ENCODE measurements at regions not wholly inside any gene's neighbourhood (a gene's known extent, or its start where the extent isn't known, plus 50 kb on each side); places are given as distances from the start of the nearest gene placed in this dataset.
"Not testable (repeated sequence)": the region's sequence is repeated elsewhere in the genome, so short reads cannot be mapped to it uniquely, and the experiment has no call there.

GRCh38 chr17:65324611-65325342 is 187.6 kb downstream of the RGS9 start:
- FAIRE-seq: no peak
- DNase-seq (ENCODE audit: extremely low spot score, insufficient read length, low read depth): no peak

GRCh38 chr17:65323049-65323448 is 185.9 kb downstream of the RGS9 start:
- DNase-seq (ENCODE audit: extremely low spot score, insufficient read length, low read depth) (no peak), FAIRE-seq (no peak)

DNA sequence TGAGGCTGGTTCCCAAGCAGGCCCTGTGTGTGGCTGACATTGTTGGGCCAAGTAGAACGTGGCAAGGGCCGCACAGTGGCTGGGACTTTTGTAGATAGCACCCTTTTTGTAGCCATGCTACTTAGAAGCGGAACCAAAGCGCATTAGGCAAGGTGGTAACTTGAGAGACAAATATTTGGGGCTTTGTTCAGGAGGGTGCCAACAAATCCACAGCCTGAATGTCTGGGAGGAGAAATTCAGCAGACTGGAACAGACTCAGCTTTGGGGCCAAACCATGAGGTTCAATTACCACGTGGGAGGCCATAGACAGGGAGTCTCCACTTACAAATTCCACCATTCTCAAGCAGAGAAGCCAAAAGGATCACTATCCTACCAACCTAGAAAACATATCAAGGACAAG is 183.7 kb downstream of the RGS9 start:
- DNase-seq (ENCODE audit: extremely low spot score, insufficient read length, low read depth) (no peak), FAIRE-seq (no peak)

DNA sequence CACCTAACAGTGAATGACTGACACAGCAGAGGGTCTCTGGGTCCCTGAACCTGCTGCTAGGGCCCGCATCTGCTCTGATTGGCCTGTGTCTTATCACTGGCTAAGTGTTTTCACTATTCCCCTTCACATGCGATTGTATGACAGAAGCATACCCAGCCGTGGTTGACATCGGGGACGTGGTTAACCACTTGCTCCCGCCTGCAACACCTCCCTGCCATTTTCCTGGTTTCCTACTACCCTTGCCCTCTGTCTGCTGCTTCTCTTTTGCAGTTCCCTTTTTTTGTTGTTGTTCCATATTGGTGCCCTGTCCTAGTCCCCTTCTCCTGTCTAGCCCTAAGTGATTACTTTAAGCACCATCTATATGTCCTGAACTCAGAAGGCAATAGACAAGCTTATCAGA is 177.0 kb downstream of the RGS9 start:
- FAIRE-seq: no peak
- no peak for DNase-seq (ENCODE audit: extremely low spot score, insufficient read length, low read depth)

- FAIRE-seq: no peak
Observed at GRCh38 chr17:65312718-65313377, 175.7 kb downstream of the RGS9 start.

GRCh38 chr17:65311261-65311660 is 174.1 kb downstream of the RGS9 start:
- FAIRE-seq (no peak), DNase-seq (ENCODE audit: extremely low spot score, insufficient read length, low read depth) (no peak)

More at GRCh38 chr17:65312718-65313377, 175.7 kb downstream of the RGS9 start:
- DNase-seq (ENCODE audit: extremely low spot score, insufficient read length, low read depth): no peak

DNA sequence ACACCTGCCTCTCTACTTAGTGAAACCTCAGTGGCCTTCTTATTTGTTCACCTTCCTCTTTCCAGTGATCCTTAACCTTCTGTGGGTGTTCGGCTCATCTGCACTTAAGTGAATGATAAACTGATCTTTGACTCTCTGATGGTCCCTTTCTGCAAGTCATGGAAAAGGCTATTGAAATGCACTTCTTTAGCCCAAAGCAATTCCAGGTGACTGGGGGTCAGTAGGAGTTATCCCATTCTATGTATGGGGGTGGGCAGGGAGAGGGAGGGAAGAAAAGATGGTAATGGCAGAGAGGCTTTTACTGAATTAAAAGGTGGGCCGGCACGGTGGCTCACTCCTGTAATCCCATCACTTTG is 170.8 kb downstream of the RGS9 start:
- FAIRE-seq (no peak), DNase-seq (ENCODE audit: extremely low spot score, insufficient read length, low read depth) (no peak)

GRCh38 chr17:65307081-65307960 is 170.2 kb downstream of the RGS9 start:
- no peak for DNase-seq (ENCODE audit: extremely low spot score, insufficient read length, low read depth)
- FAIRE-seq: no peak

GRCh38 chr17:65305778-65306177 is 168.6 kb downstream of the RGS9 start:
- DNase-seq (ENCODE audit: extremely low spot score, insufficient read length, low read depth) (no peak), FAIRE-seq (no peak)

DNA sequence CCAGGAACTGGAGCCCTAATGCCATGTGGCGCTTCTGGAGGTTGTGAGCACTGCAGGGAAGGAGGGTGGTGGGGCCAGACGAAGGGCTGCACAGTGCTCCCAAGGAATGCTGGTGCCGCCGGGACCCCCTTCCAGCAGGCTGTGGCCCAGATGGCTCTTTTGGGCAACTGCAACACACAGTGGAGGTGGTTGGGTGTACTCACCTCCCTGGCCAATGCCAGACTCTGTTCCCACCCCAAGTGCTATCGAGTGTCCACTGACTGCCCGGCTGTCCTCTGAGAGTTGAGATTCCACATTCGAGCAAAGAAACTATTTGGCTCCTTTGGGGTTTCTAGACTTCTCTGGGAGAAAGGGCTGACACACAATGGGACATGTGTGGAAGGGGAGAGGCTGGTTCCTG is 167.9 kb downstream of the RGS9 start:
- no peak for FAIRE-seq

DNA sequence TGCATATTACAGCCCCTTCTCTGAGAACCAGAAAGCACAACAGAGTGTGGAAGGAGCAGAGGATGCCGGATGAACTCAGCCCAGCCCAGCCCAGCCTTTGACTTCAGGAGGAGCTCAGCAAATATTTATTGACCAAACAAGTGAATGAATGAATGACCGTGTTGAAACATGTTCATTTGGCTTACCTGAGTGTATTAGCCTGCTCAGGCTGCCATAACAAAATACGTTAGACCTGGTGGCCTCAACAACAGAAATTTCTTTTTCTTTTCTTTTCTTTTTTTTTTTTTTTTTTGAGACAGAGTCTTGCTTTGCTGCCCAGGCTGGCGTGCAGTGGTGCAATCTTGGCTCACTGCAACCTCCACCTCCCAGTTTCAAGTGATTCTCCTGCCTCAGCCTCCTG is 164.7 kb downstream of the RGS9 start:
- not testable (repeated sequence) for FAIRE-seq; DNase-seq (ENCODE audit: extremely low spot score, insufficient read length, low read depth)

More for the DNA sequence above, 167.9 kb downstream of the RGS9 start:
- no peak for DNase-seq (ENCODE audit: extremely low spot score, insufficient read length, low read depth)

- FAIRE-seq: no peak
- no peak for DNase-seq (ENCODE audit: extremely low spot score, insufficient read length, low read depth)
Observed at GRCh38 chr17:65301184-65301583, 164.0 kb downstream of the RGS9 start.

- DNase-seq (ENCODE audit: extremely low spot score, insufficient read length, low read depth) (no peak), FAIRE-seq (no peak)
Observed at GRCh38 chr17:65297916-65298315, 160.7 kb downstream of the RGS9 start.

GRCh38 chr17:65297384-65297783 is 160.2 kb downstream of the RGS9 start:
- FAIRE-seq (no peak), DNase-seq (ENCODE audit: extremely low spot score, insufficient read length, low read depth) (no peak)

- peak; percentile 68 for FAIRE-seq
- peak; percentile 48 for DNase-seq (ENCODE audit: extremely low spot score, insufficient read length, low read depth)
Observed at GRCh38 chr17:65294181-65294719, 157.1 kb downstream of the RGS9 start.

DNA sequence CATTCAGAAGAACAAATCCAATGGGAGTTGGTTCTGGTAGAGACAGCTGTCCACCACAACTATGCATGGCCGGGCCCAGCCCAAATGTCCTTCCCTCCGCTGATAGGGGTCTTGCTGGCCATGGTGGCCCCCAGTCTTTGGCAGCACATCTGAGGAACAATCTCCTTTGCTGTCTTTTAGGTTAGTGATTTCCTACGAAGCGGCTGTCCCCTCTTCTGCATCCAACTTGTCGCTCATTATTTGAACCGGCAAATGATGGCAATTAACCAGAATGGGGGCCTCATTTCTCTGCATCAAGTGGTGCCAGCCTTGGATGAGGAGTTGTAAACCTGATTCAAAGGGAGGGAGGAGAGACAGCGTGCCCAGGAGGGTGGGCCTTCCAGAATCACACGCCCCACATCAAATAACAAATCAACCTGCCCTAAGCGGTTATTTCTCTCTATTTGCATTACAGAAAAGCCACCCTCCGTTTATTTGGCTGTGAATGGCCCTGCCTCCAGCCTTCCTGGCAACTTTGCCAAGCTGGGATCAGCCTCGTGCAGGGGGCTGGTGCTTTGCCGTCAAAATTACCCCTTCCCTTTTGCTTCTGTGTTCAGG is 156.5 kb downstream of the RGS9 start:
- DNase-seq (ENCODE audit: extremely low spot score, insufficient read length, low read depth): no peak
- FAIRE-seq: no peak

DNA sequence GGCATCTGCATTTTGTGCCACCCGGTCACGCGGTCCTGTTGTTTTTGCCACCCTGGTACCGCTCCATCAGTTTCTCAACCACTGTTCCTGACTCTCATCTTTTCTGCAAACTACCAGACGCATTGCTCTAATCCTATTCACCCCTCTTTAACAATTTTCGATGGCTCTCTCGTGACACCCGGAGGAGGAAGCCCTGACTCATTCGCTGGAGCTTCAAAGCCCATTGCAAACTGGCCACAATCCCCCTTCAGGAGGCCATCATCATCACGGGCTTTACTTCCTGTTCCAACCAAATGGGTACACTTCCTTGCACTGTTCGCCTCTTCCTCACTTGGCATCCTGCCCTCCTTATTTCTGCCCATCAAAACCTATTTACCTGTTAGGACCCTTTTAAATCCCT is 155.3 kb downstream of the RGS9 start:
- FAIRE-seq (no peak), DNase-seq (ENCODE audit: extremely low spot score, insufficient read length, low read depth) (no peak)

DNA sequence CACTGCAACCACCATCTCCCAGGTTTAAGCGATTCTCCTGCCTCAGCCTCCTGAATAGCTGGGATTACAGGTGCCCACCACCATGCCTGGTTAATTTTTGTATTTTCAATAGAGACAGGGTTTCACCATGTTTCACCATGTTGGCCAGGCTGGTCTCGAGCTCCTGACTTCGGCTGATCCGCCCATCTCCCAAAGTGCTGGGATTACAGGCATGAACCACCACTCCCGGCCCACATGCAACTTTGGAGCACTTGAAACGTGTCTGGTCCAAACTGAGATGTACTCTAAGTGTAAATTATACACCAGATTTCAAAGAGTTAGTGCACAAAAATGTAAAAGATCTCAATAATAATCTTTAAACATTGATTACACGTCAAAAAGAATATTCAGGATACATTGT is 154.1 kb downstream of the RGS9 start:
- FAIRE-seq; DNase-seq (ENCODE audit: extremely low spot score, insufficient read length, low read depth): not testable (repeated sequence)

GRCh38 chr17:65290616-65291015 is 153.4 kb downstream of the RGS9 start:
- no peak for DNase-seq (ENCODE audit: extremely low spot score, insufficient read length, low read depth)
- FAIRE-seq: no peak

GRCh38 chr17:65290056-65290455 is 152.9 kb downstream of the RGS9 start:
- FAIRE-seq: no peak
- DNase-seq (ENCODE audit: extremely low spot score, insufficient read length, low read depth): no peak
